WTC11 (cell line): ENCODE measurements at regions not wholly inside any gene's neighbourhood (a gene's known extent, or its start where the extent isn't known, plus 50 kb on each side); places are given as distances from the start of the nearest gene placed in this dataset.

ENCODE experiments used
- NR3C1 ChIP-seq: sonication (generic); formaldehyde crosslinking; conservative IDR thresholded peaks from 2 replicates; pipeline ENCODE4 v1.8.1; 2023; ENCODE audit warnings: low read depth, mild to moderate bottlenecking, missing genetic modification reagents
- RELA ChIP-seq: sonication (generic); formaldehyde crosslinking; IDR thresholded peaks from 2 replicates; pipeline ENCODE4 v1.8.1; 2022; ENCODE audit warnings: missing genetic modification reagents, mild to moderate bottlenecking, borderline replicate concordance
- SP1 ChIP-seq: sonication (generic); formaldehyde crosslinking; conservative IDR thresholded peaks from 2 replicates; pipeline ENCODE4 v1.8.1; 2022; ENCODE audit warnings: missing genetic modification reagents
- STAT6 ChIP-seq: sonication (generic); formaldehyde crosslinking; conservative IDR thresholded peaks from 2 replicates; pipeline ENCODE4 v1.8.1; 2023; ENCODE audit warnings: mild to moderate bottlenecking, low read depth, missing genetic modification reagents, moderate library complexity
- ZNF219 ChIP-seq: sonication (generic); formaldehyde crosslinking; IDR thresholded peaks from 2 replicates; pipeline ENCODE4 v1.8.0; 2023; ENCODE audit warnings: missing genetic modification reagents, mild to moderate bottlenecking, borderline replicate concordance
- TF ChIP-seq, protein P1 (sequence below): fragments of 200-600 bp; IDR thresholded peaks from 2 replicates; pipeline ENCODE4 v1.8.0; 2022; ENCODE audit warnings: antibody characterized with exemption
- TF ChIP-seq, protein P2 (sequence below): sonication (generic); formaldehyde crosslinking; IDR thresholded peaks from 2 replicates; pipeline ENCODE4 v1.8.1; 2023; ENCODE audit warnings: mild to moderate bottlenecking, missing genetic modification reagents, moderate library complexity

DNA sequence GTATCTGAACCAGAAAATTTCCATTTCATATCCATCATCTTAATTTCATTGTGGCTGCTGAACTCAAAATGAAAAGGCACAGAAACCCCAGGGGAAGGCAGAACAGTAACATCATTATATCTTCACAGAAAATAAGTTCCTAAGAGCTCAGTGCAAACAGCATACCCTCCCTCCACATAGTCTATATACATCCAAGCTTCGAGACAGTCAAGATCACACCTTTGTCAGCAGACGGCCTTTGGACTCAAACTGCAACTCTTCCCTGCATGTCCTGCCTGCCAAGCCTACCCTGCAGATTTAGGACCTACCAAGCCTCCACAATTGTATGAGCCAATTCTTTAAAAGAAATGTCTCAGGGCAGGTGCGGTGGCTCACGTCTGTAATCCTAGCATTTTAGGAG lies 502.1 kb downstream of the SUCLG1 start:
- no peak for TF ChIP-seq RELA (CRISPR knock-in tag)
- no peak for TF ChIP-seq STAT6 (CRISPR knock-in tag)
- no peak for TF ChIP-seq NR3C1 (CRISPR knock-in tag)
- TF ChIP-seq, protein P1, sequence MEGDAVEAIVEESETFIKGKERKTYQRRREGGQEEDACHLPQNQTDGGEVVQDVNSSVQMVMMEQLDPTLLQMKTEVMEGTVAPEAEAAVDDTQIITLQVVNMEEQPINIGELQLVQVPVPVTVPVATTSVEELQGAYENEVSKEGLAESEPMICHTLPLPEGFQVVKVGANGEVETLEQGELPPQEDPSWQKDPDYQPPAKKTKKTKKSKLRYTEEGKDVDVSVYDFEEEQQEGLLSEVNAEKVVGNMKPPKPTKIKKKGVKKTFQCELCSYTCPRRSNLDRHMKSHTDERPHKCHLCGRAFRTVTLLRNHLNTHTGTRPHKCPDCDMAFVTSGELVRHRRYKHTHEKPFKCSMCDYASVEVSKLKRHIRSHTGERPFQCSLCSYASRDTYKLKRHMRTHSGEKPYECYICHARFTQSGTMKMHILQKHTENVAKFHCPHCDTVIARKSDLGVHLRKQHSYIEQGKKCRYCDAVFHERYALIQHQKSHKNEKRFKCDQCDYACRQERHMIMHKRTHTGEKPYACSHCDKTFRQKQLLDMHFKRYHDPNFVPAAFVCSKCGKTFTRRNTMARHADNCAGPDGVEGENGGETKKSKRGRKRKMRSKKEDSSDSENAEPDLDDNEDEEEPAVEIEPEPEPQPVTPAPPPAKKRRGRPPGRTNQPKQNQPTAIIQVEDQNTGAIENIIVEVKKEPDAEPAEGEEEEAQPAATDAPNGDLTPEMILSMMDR: no peak
- no peak for TF ChIP-seq ZNF219
- TF ChIP-seq, protein P2, sequence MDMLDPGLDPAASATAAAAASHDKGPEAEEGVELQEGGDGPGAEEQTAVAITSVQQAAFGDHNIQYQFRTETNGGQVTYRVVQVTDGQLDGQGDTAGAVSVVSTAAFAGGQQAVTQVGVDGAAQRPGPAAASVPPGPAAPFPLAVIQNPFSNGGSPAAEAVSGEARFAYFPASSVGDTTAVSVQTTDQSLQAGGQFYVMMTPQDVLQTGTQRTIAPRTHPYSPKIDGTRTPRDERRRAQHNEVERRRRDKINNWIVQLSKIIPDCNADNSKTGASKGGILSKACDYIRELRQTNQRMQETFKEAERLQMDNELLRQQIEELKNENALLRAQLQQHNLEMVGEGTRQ (CRISPR knock-in tag): no peak
- TF ChIP-seq SP1 (CRISPR knock-in tag): no peak
